ENCODE measurements at regions not wholly inside any gene's neighbourhood (a gene's known extent, or its start where the extent isn't known, plus 50 kb on each side); places are given as distances from the start of the nearest gene placed in this dataset.

- Histone ChIP-seq H3K56ac (ENCODE audit: insufficient read length, low read depth, low read length) (no peak overlapping the region), H3K79me1 (ENCODE audit: insufficient read depth, low read depth, low read length, poor library complexity, severe bottlenecking) (no peaks in the 10 kb centered on the region), H3T11ph (ENCODE audit: low read length) (no peak overlapping the region), H3K4me1 (ENCODE audit: insufficient read depth, low read length) (no peaks in the 10 kb centered on the region), H2AFZ (ENCODE audit: low read length) (no peak overlapping the region), H3K23ac (ENCODE audit: insufficient read length, low read depth, low read length) (no peak overlapping the region), H3K79me2 (ENCODE audit: insufficient read depth, low read length) (no peaks in the 10 kb centered on the region), H4K20me1 (ENCODE audit: control insufficient read depth, insufficient read depth, insufficient read length) (no peaks in the 10 kb centered on the region), H3K9ac (ENCODE audit: extremely low read depth, insufficient read length, low read length) (no peak overlapping the region), H3K27ac (ENCODE audit: insufficient read length, low read depth, low read length) (no peak overlapping the region), H3K14ac (ENCODE audit: insufficient read depth, low read length) (no peak overlapping the region), H3K4me2 (ENCODE audit: insufficient read depth, insufficient read length, low read length) (no peak overlapping the region), H2BK120ac (ENCODE audit: low read depth, low read length, poor library complexity, severe bottlenecking) (no peak overlapping the region), H2BK20ac (ENCODE audit: low read depth, low read length, poor library complexity, severe bottlenecking) (no peak overlapping the region), H3K4ac (ENCODE audit: low read depth, low read length) (no peak overlapping the region), H2BK15ac (ENCODE audit: low read depth, low read length) (no peak overlapping the region), H2AK5ac (ENCODE audit: insufficient read length, low read length) (no peak overlapping the region), H2BK5ac (ENCODE audit: insufficient read length, low read length) (no peak overlapping the region), H3K23me2 (ENCODE audit: insufficient read length, low read depth, low read length, poor library complexity, severe bottlenecking) (no peaks in the 10 kb centered on the region), H4K8ac (replicated peaks; ENCODE audit: insufficient read length, low read depth, low read length) (no peak overlapping the region), H4K5ac (ENCODE audit: insufficient read length, low read depth, low read length) (no peak overlapping the region), H2BK12ac (ENCODE audit: insufficient read length, low read depth, low read length) (no peak overlapping the region), H3K18ac (ENCODE audit: insufficient read length, low read depth, low read length) (no peak overlapping the region), H3K9me3 (ENCODE audit: control insufficient read depth, low read depth, low read length) (no peaks in the 10 kb centered on the region), H3K27me3 (ENCODE audit: insufficient read depth, low read length) (no peaks in the 10 kb centered on the region), H4K91ac (ENCODE audit: insufficient read length, low read depth, low read length) (no peak overlapping the region)
- peaks cover 4 to 12% (median 4%) of the 10 kb centered on the region in 3 experiments; a peak in 5 of 7 replicates for H3K36me3 Mint-ChIP-seq (ENCODE audit: insufficient read depth in 1 of 3, low read depth in 3 of 3)
- H3K4me3 Mint-ChIP-seq, result no peak overlapping the region
- peaks cover 8 to 10% of the 10 kb centered on the region in 2 experiments for H3K4me1 Mint-ChIP-seq
- H3K9me3 Mint-ChIP-seq, result peaks cover 12 to 15% of the 10 kb centered on the region in 2 experiments
- TF ChIP-seq CTCF (conservative IDR thresholded peaks at IDR 0.05), result no peak
- no peak overlapping the region for H3K27ac Mint-ChIP-seq
- no peaks in the 10 kb centered on the region for H3K27me3 Mint-ChIP-seq (ENCODE audit: low read depth)
- no peak for DNase-seq
These were observed 171.4 kb upstream of the ALCAM start for GRCh38 chr3:105195260-105195659.
